Amniotic epithelial cell (primary cell): ENCODE measurements at regions not wholly inside any gene's neighbourhood (a gene's known extent, or its start where the extent isn't known, plus 50 kb on each side); places are given as distances from the start of the nearest gene placed in this dataset.
A peak's percentile ranks its signal among the peaks of the same experiment; 100 is the strongest.
"Not testable (repeated sequence)": the region's sequence is repeated elsewhere in the genome, so short reads cannot be mapped to it uniquely, and the experiment has no call there.

Source experiments
- DNase-seq: peaks from one replicate; pipeline ENCODE4 v3.0.0-alpha.2; 2010; ENCODE audit warnings: low read depth

DNA sequence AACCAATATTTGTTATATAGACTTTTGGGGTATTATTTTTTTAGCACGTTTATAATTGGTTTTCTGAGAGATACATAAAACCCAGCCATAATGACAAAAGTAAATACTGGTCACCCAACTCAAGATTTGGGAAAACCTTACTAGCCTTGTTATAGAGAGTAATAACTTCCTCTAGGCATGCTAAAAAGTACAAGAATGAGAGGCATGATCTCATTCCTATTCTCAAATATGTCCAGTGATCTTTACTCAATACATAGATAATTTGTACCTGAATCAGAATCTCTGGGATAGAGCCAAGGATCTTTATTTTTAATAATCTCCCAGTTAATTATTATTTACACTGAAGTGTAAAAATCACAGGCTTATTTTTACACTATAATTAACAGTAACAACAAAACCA is 395.5 kb downstream of the TGIF2LY start:
- DNase-seq: not testable (repeated sequence)

DNA sequence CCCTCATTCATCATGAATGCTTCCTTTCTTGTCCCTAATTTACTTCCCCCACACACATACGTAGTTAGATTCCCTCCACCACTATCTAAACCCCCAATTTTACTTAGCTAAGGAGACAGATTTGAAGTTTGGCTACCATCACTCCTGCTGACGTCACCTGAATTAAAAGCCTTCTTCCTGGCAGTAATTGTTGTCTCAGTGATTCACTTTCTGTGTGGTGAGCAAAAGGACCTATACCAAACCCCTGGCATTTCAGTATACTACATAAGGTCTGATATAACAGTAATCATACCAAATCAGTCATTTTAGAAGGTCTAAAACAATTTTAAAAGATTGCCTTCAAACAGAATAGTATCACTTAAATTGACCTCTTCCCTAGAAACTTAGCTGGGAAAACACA is 396.1 kb downstream of the TGIF2LY start:
- DNase-seq: not testable (repeated sequence)

DNA sequence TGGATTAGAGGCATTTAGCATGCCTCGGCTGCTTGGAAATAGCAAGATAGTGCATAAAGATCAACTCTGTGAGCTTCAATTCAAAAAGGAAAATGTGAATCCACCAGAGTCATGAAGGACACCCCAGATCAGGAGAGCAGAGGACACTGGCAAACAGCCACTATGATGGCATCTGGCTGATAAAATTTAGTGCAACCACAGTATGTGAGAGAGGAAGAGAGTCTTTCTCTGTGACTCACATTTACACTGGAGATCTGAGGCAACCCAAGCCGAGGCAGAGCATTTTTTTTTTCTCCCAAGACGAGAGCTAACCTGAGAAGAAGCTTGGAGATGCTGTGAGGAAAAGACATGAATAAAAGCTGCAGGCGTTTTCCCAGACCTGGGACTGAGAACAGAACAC is 401.9 kb downstream of the TGIF2LY start:
- not testable (repeated sequence) for DNase-seq

DNA sequence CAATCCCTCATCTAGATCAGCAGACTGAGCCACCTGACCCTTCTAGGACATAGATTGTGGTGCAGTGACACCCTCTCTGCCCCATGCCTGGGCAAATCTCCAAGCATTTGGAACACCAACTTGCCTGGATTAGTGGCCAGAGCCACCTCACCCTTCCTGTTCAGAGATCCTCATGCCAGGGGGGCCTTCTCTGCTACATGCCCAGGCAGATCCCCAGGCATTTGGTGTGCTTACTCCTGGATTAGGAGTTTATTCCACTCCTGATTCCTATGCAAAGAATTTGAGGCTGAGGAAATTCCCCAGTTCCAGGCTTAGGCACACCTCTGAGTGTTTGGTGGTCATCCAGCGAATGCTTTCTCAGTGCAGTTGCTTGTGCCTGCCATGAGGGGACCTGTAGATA is 402.9 kb downstream of the TGIF2LY start:
- DNase-seq: peak; percentile 2
